Middle frontal gyrus (tissue), 1 donor: ENCODE measurements at regions not wholly inside any gene's neighbourhood (a gene's known extent, or its start where the extent isn't known, plus 50 kb on each side); places are given as distances from the start of the nearest gene placed in this dataset.

Experiments used
- DNase-seq: peaks from one replicate; pipeline ENCODE4 v3.0.0-alpha.2; 2015; ENCODE audit warnings: low spot score; ENCODE audit errors: extremely low spot score

DNA sequence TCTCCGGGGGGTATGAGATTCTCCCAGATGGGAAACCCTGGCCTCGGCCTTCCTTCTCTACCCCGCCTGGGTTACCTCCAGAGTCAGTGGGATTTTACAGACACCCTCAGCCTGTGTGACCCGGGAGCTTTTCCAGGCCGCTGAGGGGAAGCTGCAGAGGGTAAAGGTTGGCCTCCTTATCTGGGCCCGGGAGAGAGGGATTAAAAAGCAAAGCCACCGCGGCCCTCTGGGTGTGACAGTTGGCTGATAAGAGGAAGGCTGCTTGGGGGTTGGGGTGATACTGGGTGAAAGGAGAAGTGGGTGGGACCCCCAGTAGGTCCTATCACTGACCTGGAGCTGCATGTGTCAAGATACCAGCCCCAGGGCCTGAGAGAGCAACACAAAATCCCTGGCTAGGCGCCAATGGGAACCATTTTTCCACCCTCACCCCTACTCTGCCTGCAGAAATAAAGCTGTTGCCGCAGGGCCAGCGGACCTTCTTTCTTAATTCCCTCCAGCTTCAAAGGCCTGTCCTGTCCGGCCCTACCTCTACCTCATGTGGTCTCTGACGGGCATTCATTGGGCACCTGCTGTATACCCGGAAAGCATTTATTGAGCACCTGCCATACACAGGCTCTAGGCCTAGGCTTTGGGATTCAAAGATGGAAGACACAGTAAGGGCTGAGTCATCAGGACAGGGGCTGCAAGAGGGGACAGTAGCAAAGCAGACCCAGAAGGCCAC is 77.6 kb upstream of the GSE1 start:
- DNase-seq, result no peak

DNA sequence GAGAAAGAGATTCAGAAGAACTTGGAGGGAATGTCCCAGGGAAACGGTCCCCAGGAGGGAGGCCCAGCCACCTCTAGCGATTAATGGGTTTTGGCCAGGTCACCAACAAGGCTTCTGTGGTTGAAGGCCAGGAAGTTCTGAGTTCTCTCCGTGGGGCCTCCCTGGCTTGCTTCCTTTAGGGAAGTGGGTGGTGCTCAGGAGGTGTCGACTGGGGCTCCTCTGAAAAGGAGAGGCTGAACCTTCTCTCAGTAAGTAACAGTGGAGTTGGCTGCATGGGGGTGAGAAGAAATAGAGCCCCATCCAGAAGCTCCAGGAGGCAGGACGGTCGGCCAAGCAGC is 77.1 kb upstream of the GSE1 start:
- DNase-seq, result no peak

DNA sequence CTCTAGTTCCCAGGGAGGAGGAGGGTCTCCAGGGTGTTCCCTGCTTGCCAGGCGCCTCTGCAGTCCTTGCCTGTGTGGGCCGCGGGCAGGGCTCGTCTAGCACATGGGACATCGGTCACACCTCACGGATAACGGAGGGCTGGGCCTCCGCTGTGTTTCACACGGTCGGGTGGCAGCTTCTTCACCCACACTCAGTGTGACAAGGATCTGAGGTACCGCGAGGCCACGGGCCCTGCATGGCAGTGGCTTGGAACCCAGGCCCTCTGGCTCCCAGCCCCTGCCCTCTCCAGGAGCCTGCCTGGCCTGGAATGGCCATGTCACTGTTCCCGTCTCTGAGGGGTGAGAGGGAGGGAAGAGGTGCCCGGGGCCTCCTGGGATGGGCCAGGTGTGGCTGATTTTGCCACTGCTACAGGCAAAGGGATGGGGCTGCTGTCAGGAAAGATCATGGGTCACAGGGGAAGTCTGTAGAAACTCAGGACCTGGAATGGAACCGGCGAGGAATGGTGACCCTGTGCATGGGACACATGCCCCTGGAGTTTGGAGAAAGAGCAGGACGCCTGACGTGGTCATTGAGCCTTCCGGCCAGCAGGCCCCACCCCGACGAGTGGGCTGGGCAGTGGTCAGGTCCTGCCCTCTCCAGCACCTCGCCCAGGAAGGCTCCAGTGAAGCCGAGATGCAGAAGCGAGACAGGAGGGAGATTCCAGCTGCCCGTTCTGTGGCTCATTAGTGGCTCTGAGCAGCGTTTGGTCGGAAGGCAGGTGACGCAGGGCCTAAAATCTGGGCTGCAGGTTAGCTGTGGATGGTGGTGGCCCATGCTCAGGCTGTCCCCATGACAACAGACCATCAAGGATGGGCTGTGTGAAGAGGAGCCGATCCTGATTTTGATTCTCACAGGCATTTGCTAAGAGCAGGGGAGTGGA is 76.5 kb upstream of the GSE1 start:
- no peak for DNase-seq

DNA sequence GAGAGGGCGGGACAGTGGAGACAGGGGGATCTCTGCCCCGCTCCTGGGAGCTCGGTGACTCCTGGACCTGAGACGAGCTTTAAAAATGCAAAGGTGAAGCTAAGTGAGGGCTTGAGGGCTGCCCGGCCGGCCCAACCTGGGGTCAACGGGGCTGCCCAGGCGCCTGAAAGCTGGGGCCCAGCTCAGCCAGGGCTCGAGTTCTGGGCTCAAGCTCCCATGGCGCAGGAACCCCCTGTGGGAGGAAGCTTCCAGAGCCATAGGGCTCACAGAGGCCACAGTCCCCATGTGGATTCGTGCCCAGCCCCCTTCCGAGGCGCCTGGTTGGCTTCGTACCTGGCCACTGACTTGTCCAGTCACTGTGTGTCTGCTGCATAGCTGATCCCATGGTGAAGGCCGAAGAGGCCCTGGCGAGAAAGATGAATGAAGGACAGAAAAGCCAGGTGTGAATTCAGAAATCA is 75.8 kb upstream of the GSE1 start:
- no peak for DNase-seq

DNA sequence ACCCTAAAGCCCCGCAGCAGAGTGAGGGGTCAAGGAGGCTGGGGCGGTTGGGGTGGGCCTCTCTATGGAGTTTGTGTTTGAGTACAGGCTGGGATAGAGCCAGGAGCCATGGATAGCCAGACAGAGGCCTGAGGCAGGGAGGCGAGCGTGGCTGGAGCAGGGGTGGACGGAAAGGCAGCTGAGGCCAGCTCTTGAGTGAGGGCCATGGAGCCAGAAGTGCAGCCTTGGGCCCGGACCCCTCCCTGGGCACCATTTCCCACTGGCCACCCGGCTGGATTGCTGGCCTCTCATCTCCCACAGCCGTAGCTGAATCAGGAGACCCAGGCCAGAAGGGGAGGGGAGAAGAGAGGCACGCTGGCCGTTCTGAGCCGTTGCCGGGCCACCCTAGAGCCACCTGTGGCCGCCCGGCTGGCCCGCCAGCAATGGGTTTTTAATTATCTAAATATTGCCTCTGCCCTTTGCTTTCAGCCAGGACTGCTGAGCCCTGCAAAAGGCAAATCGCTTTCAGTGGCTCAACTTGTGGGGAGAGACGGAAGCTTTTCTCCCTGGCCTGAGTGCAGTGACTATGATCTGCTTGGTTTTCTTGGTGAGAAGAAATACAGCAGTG is 75.2 kb upstream of the GSE1 start:
- no peak for DNase-seq

DNA sequence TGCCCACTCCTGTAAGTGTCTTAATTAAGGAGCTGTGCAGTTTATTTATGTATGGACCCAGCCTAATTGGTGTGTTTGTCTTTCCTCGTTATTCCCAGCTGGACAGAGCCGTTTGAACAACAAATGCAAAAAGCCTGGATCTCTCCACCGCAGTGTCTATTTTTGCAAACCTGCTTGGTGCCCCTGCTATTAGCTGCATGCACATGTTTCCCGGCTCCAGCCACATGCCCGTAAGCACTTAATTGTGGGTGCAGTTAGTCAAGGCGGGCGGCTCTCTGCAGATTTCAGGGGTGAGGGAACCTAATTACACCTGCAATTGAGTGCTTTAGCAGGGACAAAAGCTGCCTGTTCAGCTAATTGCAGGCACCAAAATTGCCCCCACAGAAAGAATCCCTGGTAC is 74.0 kb upstream of the GSE1 start:
- no peak for DNase-seq

DNA sequence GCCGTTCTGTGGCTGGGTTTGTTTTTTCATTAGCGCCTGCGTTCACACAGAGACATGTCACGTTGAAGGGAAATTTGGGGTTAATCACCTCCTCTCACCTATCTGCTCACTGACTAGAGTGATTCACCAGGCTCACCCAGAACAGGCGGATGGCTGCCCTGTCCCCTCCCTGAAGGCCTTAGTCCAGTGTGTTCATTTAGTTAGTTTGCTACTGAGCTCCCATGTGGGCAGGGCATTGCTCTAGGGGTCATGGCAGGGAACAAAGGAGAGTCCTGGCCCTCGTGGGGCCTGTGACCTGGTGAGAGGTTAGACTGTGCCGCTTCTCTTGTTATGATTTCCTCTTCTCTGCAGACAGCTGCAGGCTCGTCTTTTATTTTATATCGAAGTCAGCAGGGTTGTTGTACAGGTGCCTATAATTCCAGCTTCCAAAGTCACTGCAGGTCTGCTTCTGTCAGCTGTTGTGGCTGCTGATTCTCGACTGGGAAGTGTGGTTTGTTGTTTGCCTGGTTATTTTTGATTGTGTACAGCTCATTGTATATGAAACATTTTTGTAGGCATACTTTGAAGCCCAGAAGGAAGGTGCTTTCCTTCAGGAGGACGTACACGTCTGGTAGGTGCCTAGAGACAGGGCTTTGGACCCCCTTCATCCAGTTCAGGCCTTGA is 73.4 kb upstream of the GSE1 start:
- no peak for DNase-seq

DNA sequence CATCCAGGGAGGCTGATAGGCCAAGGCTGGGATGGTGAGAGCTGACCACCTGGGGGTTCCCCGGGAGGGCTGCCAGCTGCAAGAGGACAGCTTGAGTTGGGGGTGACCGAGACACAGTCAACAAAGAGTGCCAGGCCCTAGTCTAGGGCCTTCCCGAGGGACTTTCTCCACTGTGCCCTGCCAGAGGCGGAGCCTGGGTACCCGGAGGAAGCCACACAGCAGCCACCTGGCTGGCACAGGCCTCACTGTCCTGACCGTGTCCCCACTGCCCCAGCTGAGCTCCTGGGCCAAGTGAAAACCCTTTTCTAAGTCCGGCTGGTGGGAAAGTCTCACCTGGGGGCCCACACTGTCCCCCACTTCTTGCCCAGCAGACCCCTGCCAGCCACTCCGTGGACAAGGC is 71.9 kb upstream of the GSE1 start:
- no peak for DNase-seq

DNA sequence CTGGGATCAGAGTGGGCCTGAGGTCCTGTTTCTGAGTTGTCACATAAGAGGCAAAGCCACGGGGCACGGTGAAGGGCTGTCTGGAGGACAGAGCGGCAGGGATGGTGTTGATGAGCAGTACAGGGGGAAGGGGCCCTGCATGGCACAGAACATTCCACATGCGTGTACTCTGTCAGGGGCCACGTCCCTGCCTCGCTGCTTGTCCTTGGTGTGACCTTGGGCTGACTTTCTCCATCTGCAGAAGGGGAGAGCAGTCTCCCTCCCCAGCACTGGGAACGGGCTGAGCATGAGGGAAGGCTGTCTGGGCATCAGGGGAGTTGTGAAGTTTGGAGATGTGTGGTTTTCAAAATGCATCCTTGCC is 71.5 kb upstream of the GSE1 start:
- DNase-seq, result no peak

DNA sequence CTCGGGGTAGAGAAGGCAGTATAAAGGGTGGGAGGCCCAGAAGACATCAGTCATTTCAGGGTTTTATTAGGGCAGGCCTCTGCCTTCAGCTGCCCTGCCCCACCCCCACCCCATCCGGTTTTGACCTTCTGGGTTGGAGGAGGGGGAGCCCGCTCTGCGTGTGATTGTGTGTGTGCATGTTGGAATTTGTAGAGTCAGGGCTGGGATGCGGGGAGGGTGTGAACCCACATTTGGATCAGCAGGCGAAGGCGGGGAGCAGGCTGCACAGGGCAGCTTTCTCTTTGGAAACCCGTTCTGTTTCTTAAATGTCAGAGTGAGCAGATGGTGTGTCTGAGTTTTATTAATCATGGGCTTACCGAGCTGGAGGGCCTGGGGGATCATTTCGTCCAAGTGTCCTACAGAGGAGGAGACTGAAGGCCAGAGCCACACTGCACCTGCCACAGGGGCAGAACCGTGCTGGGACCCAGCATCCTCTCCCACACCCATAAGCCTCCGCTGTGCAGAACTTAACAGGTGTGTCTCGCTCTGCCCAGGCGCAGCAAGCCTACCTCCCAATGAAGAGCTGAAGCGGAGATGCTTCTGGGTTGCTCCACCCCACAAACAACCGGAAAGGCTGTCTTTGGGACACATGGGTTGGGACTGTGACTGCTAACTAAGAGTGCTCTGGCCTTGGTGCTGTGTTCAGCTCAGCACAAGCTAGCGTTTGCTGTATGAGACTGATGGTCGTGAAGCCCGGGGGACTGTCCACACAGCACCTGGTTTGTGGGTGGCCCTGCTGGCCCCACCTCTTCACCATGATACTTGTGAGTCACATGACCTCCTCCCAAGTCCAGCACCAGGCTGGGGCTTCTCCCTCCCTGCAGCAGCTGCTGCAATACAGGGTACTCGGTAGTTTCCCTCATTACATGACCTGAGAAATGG is 70.9 kb upstream of the GSE1 start:
- DNase-seq, result no peak

DNA sequence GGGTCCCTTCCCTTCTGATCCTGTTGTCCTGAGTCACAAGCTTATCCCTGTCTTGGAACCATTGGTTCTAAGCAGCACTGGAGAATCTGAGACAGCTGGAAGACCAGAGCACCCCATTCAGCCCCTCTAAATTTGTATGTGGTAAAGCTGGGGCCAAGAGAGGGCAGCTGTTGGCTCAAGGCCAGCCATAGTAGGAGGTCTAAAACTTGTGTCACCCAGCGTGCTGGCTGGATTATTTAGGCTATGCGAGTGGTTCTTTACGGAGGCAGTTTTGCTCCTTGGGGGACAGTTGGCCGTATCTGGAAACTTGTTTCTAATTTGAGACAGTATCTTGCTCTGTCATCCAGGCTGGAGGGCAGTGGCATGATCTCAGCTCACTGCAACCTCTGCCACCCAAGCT is 69.6 kb upstream of the GSE1 start:
- no peak for DNase-seq

DNA sequence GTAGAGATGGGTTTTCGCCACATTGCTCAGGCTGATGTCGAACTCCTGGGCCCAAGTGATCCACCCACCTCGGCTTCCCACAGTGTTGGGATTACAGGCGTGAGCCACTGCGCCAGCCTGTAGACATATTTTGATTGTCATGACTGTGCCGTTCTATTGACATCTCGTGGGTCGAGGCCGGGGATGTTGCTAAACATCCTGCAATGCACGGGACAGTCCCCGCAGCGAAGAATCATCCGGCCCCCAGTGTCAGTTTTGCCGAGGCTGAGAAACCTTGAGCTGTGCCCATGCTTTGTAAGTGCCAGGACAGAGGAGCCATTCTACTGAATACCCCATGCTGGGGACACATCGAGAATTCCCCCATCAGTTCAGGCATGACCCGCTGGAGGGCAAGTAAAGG is 69.1 kb upstream of the GSE1 start:
- DNase-seq, result no peak

DNA sequence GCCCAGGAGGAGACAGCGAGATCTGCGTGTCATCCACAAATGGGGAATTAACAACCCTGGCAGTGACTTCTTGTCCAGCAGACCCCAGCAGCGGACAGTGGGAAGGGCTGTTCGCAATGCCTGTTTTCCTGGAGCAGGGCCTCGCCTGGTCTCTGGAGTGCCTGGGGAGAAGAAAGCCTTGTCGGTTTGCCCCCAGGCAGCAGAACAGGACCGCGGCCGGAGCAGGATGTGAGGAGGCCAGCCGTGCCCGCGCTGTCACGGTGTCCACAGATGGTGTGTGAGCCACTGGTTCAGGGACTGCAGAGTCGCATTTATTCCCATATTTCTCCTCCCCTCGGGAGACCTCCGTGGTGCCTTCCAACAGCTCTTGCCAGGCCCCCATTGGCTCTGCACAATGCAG is 68.5 kb upstream of the GSE1 start:
- DNase-seq, result no peak

DNA sequence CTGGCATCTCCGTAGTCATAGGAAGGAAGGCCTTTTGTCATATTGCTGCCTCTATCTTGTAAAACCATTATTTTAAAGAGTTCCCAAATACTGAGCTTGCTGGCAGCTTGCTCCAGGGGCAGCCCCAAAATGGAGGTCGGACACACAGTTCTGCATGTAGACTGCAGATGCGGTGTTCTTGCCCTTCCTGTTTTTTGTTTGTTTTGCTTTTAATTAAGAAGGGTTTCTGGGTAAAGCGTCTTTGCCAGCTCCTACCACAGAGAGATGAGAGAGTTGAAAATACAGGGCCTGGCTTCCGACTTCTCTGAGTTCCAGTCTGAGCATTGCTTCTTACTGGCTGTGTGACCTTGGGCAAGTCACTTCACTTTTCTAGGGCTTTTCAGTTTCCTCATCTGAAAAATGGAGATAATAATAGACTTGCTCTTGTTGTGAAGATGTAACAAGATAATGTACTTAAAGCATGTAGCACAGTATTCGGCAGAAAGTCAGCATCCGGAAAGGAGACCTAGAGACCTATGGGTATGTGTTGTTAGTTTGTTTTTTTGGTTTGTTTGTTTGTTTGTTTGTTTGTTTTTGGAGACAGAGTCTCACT is 67.8 kb upstream of the GSE1 start:
- DNase-seq, result no peak

DNA sequence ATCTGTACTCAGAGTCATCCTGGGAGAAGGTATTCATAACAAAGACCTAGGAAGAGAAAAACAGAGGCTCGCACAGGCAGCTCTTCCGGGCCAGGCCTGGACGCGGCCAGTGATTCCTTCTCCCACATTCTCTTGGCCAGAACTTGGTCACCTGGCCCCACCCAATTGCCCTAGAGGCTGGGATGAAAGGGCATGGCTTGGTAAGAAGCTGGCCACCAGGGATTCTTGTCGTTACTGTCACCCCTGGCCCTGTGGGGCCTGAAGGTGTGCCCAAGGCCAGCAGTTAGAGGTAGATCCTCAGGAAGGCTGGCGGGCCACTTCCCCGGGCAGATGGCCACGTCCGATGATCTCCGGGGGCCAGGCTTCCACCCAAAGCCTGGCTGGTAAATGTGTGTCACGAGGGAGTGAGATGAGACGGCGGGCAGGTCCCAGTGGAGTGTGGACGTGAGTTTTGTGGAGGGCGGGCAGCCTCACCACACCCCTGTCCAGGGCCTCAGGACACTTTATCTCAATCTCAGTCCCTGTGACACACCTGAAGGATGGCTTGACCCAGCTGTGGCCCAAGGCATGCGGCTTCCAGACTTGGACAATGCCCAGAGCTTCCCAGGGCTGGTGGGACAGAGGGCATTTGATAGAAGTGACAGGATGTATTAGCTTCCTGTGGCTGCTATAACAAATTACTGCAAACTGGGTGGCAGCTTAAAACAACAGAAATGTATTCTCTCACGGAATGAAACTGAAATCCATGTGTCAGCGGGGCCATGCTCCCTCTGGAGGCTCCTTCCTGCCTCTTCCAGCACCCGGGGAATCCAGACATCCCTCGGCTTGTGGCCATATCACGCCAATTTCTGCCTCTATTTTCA is 66.3 kb upstream of the GSE1 start:
- DNase-seq, result no peak

DNA sequence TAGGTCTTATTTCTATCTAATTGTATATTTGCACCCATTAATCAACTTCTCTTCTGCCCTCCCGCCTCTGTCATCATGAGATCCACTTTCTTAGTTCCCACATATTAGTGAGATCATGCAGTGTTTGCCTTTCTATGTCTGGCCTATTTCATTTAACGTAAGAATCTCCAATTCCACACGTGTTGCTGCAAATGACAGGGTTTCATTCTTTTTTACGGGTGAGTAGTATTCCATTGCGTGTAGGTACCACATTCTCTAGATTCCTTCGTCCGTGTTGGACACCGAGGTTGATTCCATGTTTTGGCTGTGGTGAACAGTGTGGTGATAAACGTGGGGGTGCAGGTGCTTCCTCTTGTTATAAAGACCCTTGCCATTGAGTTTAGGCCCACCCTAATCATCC is 64.7 kb upstream of the GSE1 start:
- DNase-seq, result no peak

DNA sequence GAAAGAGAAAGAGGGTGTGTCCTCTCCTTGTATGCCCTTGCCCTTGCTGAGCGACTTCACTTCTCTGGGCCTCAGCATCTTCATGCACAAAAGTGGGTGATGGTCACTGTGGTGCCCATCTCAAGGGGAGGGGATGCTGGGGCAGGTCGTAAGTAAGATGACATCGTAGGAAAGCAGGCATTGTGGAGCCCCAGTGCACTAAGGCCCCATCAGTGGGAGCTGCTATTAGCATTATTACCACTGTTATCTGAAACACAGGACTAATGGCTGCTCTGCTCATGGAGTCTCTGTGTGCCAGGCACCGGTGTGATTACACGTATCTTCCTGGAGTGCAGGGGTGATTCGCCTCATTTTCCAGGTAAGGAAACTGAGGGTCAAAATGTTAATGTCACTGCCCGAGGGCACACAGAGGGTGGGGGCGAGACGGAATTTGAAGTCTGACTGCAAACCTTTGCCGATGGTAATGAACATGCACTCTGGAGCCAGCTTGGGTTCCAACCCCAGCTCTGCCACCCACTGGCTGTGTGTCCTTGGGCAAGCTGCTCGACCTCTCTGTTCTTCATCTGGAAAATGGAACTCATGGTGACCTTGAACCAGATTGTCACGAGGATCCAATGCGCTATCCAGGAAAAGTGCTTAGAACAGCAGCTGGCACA is 63.2 kb upstream of the GSE1 start:
- no peak for DNase-seq

DNA sequence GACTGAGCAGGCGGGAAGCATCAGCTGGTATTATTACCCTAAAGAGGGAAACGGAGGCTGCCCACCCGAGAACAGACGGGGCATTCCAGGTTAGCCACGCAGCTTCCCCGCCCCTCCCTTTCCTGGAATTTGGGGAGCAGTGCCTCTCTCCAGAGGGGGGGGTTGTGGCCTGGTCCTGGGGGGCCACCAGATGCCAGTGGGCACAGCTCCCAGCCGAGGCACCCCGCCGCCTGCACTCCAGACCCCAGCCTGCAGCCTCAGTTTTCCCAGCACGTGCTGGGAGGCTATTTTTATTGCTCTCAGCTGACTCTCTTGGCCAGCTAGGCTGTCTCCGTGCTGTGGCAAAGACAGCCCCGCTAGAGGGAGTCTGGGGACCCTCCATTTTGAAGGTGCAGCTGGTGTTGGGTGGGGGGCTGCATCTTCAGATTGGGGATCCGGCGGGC is 62.7 kb upstream of the GSE1 start:
- no peak for DNase-seq
